Fibroblast of the conjunctiva (primary cell): ENCODE measurements at regions not wholly inside any gene's neighbourhood (a gene's known extent, or its start where the extent isn't known, plus 50 kb on each side); places are given as distances from the start of the nearest gene placed in this dataset.
A peak's percentile ranks its signal among the peaks of the same experiment; 100 is the strongest.

Experiments
- DNase-seq: peaks from one replicate; pipeline ENCODE4 v3.0.0-alpha.2; 2010; ENCODE audit warnings: low read depth

DNA sequence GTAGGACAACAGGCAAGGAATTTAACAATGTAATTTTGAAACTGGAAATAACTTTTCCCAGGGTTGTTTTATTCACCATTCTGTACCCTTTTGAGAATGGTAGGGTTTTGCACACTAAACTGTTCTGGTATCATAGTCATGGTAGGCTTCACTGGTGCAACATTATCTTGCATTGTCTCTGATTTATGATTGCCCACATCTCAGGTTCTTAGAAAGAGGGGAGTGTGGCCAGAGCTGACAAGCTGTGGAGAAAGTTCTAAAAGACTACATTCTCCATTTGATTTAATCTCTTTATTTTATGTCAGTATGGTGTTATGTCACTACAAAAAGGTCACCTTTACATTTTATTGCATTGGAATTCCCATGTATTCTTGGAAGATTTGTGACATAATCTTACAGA is 447.3 kb downstream of the GRIA2 start:
- no peak for DNase-seq

DNA sequence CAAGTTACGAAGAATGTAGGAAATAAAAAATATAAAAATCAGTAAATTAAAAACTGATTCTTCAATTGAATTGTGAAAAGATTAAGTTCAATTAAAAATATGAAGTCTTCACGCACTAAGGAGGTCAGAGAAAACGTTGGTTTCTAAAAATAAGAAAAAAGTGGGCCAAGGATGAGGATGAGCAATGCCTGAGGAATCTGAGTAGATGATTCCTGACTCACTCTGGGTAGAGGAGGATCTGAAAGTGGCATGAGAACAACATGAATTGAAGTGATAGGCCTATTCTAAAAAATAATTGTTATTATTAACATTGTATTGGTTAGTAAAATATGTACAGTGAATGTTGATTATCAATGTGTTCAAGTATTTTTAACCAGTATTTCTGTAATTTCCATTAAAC is 444.2 kb downstream of the GRIA2 start:
- peak; percentile 18 for DNase-seq

DNA sequence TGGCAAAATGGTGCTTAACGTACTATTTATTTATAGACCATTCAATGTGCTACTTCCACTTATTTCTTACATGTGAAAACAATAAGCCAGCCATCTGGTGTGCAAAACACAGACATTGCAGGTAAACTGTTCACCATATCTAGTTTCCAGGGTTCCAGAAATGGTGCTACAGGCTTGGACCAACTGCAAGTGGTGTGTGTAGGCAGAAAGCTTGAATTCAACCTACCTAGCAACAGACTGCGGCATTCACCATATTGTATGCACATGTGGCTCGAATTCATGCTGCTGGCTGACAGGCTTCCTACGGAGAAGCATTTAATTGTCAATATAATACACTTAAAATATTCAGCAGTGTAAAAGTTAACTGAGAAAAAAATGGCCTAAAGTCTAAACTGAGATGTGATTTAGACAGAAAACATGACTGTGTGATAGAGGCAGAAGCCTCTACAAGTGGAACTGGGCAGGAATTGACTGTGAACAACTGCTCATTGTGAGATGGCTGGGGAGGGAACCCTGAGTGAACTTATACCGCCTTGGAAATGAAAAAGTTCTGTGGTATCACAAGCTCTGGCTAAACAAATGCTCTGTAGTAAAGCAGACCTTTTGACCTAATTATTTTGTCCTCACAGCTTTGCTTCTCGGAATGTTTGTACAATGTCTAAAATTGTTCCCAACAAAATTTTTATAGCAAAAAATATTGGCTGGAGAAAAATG is 434.7 kb downstream of the GRIA2 start:
- no peak for DNase-seq

DNA sequence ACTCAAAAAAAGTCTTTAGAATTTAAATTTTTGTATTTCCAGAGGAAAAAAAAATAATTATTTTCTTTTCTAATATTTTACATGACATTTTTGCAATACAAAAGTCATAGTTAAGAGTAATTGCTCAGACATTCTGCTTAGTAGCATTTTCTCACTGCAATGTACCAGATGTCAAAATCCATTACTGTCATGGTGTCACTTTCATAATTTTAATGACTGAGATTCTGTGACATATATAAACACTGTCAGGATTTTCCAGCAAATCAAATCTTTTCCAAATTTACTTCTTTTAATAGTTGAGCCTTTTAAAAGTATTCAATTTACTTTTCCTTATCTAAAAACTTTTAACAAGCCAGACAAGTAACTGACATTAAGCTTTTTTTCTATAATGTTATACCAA is 422.7 kb downstream of the GRIA2 start:
- DNase-seq = no peak

DNA sequence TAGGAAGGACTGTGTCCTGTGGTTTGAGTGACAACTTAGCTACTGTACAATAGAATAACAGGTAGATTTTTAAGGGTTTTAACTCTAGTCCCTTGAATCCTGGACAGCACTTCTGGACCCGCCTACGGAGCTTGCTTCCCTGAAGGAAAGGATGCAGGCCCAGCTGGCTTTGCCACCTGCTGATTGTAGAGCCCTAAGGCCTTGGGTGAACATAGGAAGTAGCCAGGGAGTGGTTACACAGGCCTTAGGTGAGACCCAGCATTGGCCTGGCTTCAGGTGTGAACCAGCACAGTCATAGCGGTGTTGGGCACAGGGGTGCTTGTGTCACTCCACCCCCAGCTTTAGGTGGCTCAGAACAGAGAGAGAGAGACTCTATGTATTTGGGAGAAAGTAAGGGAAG is 413.5 kb downstream of the GRIA2 start:
- DNase-seq = no peak

DNA sequence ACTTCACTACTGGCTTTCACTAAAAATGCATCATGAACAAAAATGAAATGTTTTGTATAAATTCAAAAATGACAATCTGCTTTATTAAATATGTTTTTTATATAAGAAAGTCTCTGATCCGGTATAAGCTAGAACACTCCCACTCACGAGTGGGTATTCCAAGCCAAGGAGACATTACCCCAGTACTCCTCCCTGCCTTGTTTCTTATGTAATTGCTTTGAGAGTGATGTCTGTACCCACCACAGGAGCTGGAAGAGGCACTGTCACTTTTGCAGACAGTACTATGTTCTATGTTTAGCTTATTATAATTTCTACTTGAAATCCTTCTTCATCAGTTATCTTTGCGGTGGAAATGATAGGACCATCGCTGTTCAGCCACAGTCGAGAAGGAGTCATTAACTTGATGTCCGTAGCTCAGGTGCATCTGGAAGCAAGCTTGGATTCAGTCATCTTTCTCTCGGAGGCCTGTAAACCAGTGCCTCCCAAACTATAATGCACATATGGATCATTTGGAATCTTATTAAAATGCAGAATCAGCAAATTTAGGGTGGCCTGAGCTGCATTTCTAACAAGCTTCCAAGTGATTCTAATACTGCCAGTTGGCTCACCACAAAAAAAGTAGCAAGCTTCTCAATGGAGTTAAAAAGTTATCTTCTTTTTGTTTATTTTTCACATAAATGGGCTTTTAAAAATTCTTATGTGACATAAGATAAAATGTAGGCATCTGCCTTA is 396.4 kb downstream of the GRIA2 start:
- no peak for DNase-seq

DNA sequence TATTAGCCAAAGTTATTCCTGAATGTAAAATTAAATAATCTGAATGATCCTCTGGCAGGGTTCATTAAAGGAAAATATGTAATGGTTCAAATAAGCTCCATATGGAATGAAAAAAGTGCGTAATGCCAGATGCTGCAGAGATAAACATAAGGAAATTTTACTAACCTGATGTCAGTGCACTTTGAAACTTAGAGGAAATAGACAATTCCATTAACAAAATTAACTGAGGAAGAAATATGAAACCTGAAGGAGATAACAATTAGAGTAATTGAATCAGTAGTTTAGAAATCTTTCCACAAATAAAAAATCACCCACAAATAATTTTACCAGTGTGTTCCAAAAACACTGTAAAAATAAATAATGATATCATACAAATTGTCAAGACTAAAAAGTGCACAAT is 387.5 kb downstream of the GRIA2 start:
- DNase-seq = no peak

DNA sequence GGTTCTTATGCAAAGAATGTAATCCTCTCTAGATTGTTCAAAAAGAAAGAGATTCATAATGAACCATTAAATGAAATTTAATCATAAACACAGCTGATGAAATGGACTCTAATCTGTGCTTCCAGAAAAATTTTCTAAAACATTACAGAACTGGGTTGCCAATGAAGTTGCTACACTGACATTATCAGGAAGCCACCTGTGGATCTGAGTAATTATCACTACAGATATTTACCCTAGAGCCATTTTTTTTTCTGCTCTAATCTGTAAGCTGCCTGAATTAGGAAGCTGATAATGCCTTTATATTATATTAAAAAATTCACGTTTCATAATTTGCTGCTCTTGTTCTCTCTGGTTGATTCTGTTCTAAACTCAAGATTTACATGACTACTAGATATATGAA is 380.1 kb downstream of the GRIA2 start:
- no peak for DNase-seq

DNA sequence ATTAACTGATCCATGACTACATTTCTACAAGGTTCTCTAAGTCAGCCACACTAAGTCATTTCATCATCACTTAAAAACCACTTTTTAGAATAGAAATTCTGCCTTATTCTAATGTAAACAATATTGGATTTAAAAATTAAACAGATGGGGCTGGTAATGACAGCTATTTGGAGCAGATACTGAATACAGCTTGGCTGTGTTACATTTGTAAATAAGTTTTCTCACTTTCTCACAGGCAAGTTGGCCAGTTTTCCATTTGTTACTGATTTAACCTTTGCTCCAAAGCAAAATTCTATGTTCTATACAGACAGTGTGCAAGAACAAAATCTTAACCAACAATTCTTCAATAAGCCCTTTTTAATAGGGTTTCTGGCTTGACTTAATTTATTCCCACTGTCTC is 370.7 kb downstream of the GRIA2 start:
- DNase-seq = no peak

DNA sequence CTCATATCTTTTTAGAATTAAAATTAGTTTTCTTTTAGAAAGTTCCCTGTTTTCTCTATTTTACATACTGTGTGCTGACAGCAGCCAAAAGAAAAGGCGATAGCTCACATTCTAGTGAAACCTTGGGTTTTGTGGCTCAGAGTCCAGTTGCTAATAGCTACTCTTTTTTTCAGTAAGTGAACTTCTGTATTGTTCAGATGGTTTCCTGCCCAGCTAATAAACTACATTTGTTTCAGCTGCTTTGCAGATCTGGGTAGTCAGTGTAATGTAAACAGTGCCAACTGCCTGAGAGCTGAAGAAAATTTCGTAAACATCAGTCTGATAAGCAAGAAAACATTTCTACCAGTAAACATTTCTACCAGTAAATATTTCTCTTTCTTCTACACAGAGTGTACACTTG is 370.2 kb downstream of the GRIA2 start:
- DNase-seq = no peak

DNA sequence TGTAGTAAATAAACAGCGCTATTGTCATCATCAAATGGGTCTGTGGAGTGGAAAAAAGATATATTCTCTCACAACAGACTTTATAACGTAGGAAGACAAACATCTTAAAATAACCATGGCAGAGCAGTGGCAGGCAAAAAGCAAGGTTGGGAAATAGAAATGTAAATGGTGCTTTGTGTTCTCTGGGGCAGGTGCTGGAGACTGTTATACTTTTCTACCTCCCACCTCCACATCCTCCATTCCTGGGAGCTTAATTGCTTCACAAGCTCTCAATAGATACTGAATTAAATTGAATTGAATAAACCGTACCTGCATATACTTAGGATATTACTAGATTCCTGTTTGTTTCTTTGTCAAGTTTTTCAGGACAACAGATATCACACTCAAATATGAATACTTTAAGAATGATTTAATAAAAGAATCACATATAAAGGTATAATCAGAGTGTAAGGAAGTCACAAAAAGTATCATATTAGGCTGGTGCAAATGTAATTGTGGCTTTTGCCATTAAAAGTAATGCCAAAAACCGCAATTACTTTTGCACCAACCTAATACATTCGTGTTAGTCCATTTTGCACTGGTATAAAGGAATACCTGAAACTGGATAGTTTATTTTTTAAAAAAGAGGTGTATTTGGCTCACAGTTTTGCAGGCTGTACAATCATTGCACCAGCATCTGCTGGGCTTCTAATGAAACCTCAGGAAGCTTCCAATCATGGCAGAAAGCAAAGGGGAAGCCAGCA is 367.3 kb downstream of the GRIA2 start:
- DNase-seq = no peak

DNA sequence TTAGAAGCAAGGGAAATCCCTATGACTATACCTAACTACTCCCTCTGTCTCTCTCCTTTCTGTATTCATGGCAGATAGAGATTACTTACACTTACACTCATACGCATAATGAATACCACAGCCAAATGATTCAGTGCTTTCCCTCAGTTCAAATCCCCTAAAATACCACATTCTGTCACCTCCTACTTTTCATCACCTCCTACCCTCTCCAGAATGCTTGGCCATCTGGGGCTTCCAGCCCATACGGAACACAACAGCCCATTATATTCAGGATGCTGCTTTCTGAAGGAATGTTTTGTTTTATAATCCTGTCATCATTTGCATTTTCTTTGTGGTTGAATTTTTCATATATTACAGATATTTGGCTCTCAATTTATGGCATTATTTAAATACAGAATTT is 361.6 kb downstream of the GRIA2 start:
- DNase-seq = no peak

DNA sequence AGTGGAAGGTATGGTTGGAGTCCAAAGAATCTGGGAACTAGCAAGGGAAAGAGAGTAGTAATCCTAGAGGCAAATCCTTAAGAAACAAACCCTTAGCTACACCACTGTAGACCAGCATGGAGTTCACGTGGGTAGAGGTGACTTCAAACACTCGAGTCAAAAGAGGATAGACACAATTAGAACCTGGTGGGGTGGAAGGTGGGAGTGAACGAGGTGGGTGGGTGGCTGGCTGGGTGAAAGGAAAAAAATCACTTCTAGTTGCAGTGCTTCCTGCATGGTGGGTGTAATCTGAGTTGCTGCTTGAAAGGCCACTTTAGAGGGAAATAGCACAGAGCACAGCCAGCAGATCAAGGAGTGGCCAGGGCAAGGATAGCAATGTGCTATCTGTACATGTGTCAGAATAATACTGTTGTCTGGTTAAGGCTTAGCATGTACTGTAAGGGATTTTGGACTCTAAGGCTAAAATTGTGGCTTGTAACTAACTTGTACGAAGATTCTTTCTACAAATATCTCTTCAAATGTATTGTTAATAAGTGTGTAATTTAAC is 356.2 kb downstream of the GRIA2 start:
- no peak for DNase-seq

DNA sequence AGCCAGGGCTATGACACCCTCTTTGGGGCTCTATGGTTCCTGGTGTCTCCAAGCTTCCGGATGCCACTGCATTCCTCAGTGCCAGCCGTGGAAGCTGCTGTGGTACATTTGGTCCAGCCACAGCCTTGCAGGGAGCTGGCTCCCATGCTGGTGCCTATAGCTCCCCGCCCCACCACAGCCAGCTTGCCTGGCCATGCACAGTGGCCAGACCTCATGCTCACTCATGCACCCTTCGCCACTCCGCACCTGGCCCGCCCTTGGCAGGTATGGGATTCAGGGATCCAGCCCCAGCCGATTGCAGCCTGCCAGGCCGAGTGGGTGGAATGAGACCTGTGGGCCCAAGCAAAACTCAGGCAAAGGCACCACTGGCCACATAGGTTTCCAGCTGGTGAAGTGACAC is 354.8 kb downstream of the GRIA2 start:
- no peak for DNase-seq

DNA sequence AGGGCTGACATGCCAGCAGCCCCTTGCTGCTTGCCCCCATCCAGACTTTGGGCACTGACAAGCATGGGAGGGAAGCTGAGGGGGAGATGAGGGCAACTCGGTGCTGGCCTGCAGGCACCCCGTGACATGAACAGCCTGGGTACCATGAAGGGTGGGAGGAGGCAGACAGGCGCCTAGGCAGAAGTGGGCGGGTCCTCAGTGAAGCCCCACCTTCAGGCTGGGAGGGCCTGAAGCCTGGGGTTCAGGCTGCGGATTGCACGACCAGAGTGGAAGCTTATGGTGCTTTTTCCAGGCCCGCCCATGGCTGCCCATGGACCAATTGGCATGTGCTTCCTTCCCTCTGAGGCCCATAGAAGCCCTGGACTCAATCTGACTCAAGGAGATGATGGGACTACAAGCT is 354.1 kb downstream of the GRIA2 start:
- no peak for DNase-seq

DNA sequence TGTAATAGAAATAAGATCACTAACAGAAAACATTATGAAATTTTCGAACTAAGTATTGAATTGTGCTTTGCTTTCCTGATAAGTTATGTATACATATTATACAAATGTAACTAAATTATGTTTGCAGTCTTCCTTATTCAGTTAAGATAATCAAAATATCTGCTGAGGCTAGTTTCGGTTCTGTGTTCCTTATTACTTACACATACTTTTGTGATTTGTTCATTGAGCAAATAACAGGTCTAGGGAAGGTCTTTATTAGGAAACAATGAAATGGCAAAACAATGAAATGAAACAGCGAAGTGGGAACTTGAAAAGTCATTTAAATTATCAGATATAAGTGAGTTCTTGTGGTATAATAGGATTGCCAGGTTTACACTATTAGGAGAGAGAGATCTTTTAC is 352.4 kb downstream of the GRIA2 start:
- no peak for DNase-seq

DNA sequence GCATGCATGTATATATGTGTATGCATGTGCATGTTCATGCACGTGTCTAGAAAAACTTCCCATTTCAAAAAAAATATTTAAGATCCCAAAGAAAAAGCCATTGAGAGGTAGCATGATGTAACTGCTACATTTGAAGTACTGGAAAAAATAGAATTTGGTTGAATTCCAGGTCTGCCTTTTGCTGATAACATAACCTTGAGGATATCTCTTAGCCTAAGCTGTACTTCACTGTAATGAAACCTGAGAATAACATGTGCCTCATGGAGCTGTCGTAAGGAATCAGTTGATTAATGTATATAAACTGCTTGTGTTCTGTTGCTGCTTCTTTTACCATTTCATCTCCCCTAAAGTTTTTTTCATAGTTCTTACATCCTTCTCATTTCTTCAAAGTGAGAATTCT is 351.8 kb downstream of the GRIA2 start:
- DNase-seq = no peak

DNA sequence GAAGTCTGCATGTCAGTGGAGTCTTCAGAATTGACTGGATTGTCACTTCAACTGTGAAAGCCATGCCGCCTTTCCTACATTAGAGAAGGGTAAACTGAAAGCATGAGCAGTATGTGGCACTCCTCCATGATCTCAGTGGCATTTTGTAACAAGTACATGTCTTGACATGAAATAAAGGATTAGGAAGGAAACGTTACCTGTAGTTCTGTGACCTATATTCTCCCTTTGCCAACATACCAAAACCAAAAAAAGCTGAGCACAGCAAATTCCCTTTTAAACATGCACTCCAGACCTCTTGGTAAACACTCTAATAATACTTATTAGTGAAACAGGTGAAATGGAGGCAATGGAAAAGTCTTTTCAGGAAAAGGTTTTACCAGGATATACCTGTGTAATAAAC is 344.2 kb downstream of the GRIA2 start:
- DNase-seq = no peak

DNA sequence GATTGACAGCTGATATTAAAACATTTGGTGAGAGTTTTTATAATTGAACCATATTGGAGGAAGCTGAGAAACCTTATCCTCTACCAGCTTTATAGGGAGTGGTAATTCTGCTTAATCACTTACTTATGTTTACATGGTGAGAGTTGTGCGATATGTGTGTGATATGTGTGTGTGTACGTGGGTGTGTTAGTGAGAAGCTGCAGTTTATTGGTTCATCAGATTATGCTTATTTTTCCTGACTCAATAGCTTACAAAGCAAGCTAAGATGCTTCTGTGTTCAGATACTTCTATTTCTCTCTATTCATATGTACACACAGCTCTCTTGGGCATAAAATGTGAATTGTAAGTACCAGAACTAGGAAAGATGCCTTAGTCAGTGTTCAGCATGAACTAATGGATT is 343.7 kb downstream of the GRIA2 start:
- DNase-seq = no peak

DNA sequence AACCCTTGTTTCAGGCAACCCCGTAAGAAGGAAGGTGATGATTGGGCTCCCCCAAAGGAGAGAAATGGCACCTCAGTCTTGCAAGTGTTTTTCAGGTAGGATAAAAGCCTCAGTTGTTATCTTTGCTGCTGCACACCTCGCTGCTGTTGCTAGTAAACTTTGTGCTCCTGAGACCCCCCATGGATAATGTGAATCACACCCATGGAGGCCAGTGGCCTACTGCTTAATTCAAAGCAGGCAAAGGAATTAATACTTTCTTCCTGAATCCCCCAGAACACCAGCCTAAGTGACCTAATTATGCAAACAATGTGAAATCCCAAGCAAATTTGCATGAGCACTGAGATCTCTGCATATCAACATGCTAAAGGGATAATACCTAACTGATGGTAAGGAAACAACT is 337.5 kb downstream of the GRIA2 start:
- no peak for DNase-seq

DNA sequence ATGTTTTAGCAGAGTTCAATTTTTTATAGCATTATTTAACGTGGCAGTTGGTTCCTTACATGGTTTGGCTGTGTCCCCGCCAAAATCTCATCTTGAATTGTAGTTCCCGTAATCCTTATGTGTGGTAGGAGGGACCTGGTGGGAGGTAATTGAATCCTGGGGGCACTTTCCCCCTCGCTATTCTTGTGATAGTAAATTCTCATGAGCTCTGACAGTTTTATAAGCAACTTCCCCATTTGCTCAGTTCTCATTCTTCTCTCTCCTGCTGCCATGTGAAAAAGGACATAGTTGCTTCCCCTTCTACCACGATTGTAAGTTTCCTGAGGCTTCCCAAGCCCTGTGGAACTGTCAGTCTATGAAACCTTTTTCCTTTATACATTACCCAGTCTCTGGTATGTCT is 329.5 kb downstream of the GRIA2 start:
- no peak for DNase-seq

DNA sequence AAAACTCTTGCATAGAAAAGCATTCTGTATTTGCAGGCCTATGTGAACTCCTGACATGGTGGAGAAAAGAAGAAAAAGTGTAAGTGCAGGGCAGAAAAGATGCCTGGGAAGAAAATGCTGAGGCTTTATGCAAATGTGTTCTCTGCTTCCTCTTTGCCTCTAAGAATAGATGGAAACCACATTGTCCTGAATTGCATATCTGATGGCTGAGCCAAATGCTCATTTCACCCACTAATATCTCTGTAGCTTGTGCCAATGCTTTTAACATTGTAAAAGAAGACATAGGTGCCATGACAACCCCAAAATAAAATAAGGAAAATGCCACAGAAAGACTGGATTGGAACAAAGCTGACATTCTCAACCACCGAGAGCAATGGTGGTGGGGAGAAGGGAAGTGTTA is 307.4 kb downstream of the GRIA2 start:
- no peak for DNase-seq

DNA sequence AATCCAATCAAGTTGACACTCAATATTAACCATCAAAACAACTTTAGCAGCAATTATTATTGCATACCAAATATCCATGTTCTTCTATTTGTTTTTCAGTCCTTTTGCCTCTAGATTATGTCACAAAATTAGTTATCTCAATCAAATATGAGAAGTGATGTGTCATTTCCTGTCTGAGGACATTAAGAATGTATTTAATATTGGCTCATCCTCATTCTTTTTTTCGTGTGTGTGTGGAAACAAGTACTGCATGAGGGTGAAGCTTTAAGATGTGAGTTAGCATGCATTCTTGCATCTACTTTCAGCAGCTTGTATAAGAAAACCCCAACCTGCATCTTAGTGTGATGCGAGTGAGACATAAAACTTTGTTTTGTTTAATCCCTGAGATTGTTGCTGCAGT is 301.4 kb downstream of the GRIA2 start:
- no peak for DNase-seq
